DND-41 (cell line): ENCODE measurements at regions not wholly inside any gene's neighbourhood (a gene's known extent, or its start where the extent isn't known, plus 50 kb on each side); places are given as distances from the start of the nearest gene placed in this dataset.

Source experiments
- CTCF ChIP-seq: IDR thresholded peaks from 2 replicates; pipeline ENCODE4 v1.5.1; 2012; ENCODE audit warnings: borderline replicate concordance, low read length, moderate library complexity, mild to moderate bottlenecking; ENCODE audit not compliant: poor library complexity, severe bottlenecking; ENCODE audit errors: extremely low read depth
- EZH2 ChIP-seq: IDR thresholded peaks from 3 replicates; pipeline ENCODE4 v1.6.1; 2012; ENCODE audit warnings: borderline replicate concordance, low read depth, mild to moderate bottlenecking, moderate library complexity, low read length, inconsistent platforms; ENCODE audit not compliant: severe bottlenecking

DNA sequence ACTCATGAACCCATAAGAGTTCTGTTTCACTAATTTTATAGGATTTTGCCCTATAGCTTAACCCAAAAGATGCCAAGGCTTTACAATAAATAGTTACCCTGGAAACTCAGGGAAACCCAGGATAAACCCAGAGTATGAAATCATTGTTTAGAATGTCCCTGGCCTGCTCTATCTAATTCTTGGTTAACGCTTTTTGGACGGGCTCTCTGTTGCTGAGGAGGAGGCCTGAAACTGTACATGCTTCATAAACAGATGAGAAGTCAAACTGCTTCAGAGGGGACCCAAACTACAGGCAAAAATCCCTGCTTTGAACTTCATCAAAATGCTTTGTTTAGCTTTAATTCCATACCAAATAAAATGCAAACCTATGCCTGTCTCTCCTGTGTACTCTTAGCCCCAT is 291.9 kb downstream of the SH3GL2 start:
- TF ChIP-seq CTCF = no peak
- TF ChIP-seq EZH2 = no peak
